Right renal cortex interstitium (tissue), 3 donors: ENCODE measurements at regions not wholly inside any gene's neighbourhood (a gene's known extent, or its start where the extent isn't known, plus 50 kb on each side); places are given as distances from the start of the nearest gene placed in this dataset.

Experiments
- DNase-seq, 3 donors: peaks; one replicate each; pipeline ENCODE4 v3.0.0-alpha.2; 2013; ENCODE audit warnings: low read depth in 3 of 3, low spot score in 2 of 3

DNA sequence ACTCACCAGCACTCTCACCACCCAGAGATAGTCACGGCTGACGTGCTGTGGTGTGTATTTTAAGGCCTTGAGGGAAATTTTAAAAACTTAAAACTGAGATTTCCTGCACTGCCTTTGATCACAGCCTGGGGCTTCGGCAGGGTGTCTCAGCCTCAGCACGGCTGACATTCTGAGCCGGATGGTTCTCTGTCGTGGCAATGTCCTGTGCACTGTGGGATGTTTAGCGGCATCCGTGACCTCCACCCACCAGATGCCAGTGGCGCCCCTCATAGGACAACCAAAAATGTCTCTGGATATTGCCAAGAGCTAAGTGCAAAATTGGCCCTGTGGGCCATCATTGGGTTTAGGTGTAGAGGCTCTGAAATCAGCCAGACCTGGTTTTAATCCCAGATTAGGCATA lies 142.2 kb upstream of the KCNG1 start:
- DNase-seq, result no peak

DNA sequence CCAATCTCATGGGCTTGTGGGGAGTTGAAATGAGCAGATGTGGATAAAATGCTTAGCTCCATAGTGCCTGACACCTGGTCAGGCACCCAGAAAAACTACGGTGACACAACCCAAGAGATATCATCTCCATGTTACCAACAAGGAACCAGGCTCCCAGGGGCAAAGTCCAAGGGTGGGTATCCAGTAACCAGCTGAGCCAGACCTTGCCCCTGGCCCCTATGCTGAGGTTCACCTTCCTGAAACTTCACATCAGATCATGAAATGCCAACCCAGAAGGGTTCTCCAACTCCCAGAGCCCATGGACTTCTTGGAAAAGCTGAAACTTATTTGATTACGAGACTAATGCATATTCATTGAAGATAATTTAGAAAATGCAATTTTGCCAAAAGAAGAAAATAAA lies 141.8 kb upstream of the KCNG1 start:
- DNase-seq, result no peak

DNA sequence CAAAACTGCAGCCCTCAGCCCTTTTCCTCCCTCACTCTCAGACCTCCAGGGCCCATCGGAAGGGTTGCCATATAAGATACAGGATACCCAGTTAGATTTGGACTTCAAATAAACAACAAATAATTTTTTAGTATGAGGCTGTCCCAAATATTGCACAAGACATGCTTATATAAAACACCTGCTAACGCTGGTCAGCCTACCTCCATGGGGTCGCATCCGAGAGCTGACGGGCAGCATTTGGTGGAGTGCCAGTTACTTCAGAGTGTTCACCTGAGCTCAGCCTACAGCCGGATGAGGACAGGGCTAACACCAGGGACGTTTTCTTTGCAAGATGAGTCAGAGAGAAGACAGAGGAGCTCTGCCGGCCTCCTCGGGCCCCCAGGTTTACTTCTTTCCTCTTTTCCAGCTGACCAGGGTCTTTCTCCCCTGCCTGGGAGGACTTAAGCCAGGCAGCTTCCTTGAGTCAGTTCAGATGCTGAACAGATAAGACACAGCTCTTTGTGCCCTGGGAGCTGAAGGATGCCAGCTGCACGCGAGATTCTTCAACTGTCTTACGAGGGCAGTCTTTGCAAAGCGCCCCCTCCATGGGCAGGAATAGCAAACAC lies 141.2 kb upstream of the KCNG1 start:
- DNase-seq, result no peak

DNA sequence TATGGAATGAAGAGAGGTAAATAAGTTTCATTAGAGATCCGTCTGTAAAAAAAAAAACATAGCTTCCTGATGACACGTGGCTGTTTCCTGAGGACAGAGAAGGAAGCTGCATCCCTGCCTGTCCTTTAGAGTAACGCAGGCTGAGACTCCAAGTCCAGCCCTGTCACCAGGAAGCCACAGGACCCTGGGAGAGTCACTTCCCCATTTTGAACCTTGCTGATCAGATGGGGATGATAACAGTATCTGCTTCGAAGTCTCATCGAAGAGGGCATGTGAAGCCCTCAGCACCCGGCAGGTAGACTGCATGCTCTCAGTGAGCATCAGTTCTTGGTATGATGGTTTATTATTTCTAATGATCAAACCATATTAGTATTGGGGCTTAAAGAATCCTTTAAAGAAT lies 139.1 kb upstream of the KCNG1 start:
- no peak for DNase-seq

DNA sequence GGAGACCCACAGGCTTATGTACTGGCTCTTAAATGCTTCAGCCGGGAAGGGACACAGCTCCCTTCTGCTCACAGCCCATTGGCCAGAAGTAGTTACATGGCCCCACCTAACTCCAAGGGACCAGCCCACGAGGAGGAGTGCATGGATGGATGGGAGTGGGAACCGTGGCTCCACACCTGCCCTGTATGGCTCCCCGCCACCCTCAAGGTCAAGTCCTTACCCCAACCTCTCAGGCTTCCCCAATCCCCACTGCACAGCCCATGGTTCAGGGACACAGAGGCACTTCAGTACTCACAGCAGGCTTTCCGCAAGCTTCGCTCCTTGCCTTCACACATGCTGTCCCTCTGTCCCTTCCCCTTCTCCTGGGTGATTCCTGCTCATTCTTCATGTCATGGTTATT lies 137.9 kb upstream of the KCNG1 start:
- no peak for DNase-seq

DNA sequence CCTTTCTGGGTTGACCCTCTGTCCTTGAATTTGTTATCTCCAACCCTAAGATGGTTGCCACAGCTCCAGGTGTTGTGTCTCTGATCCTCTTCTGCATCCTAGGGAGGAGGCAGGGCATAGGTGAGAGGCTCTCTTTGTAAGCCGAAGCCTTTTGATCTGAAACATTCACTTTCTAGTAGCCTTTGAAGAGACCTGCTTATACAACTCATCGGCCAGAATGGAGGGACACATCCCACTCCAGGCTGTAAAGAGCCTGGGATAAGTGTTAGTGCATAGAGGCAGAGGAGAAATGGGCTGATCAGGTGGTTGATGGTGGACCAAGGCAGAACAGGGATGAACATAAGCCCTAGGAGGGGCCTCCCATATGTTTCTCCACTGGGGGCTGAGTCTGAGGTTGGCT lies 137.1 kb upstream of the KCNG1 start:
- DNase-seq, result no peak

DNA sequence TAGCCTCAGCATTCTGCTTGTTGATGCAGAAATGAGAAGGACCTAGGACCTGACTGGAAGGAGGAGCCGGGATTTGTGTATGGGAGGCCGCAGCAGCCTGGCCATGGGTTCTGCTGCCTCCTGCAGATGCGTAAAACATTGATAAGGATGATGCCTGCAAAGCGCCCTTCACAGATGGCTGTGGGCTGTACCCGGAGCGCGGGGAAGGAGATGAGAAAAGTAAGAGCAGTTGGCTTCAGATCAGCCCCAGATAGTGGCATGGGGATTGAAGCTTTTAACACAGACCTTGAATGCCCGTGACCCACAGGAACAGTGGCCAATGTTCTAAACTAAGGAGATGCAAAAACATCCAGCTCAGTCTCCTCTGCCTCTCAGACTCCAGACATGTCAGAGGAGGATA lies 136.4 kb upstream of the KCNG1 start:
- DNase-seq, result no peak

DNA sequence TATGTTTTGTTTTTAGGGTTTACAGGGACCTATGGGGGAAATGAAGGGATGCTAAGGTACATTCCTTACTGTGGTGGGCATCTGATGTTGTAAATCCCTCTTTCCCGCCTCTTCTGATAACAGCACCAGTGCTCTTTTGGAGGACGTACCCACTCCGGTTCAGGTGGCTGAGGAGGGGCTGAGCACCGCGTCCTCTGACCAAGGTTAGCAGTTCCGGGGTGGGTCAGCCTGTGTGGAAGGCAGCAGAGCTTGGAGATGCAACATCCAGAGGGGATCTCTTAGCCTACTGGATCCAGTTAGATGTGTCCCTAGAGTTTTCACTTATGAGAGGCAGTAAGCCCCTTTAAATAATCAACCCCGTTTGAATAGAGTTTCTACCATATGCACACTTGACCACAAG lies 135.3 kb upstream of the KCNG1 start:
- no peak for DNase-seq

DNA sequence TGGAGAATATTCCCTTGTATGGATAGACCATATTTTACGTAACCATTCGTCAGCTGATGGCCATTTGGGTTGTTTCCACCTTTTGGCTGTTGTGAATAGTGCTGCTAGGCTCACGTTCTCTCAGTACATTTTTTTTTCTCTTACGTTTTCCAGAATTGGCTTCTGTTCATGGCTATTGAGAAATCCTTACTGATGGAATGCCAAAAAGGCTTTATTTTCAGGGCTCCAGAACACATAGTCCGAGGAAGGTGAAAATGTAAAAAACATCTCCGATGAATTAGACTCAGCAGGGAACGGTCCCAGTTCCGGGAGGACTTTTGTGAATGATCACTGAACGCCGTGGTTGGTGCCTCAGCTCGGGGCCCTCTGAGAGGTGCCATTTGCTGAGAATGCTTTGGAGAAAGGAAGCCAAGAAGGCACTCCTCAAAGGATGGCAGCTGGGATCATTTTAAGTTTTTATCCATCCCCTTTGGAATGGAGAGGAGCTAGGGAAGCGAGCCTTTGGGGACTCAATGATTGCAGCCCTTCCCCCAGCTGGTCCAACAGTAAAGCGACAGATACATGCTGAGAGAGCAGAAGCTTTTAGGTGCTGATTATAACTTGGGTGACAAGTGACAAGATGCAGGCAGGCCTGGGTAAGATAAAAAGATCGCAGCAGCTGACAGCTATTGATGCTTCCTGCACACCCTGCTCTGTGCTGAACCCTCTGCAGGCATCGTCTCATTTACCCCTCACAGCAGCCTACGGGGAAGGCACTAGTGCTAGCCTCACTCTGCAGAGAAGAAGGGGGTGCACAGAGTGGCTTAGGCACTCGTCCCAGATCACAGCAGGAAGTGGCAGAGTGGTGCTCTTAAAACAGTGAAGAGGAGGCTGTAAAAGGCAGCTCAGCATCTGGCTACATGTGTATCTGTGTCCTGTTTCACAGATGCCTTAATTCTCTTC lies 133.4 kb upstream of the KCNG1 start:
- no peak for DNase-seq

DNA sequence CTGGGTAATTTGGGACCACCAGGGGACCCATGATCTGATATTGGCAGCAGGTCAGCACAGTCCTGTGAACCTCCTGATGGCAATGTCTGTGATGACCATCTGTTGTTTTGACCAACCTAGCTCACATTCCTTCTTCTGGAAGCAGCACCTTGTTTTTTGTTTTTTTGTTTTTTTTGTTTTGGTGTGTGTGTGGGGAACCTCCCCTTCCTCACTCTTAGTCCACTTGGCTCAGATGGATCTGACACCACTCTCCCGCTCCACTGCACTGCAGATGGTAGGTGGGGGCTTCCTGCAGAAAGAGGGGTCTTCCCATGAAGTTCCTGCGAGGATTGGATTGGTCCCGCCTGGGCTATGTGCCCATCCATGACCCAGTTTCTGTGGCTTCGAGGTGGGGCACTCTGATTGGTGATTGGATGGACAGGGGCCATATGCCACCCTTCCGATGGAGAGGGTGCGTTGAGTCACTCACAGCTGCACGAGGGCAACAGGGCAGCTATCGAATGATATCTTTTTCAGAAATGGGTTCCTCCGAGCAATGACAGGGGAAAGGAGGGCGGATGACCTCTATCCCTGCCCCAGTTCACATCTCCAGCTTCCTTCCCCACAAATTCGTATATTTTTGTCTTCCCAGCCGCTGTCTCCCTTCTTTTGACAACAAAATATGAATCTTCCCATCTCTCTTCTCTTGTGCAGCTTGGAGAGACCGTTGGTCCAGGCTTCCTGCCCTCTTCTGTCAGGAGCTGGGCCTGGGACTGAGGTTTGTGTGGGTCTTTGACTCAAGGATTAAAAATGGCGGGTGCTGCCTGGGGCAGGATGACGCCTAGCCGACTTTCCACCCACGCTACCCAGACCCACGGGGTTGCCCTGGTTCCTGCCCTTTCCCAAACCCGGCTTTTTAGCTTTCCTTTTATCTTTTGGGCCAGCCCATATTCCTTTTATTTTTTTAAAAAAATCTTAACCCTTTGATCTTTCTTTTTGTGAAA lies 132.1 kb upstream of the KCNG1 start:
- no peak for DNase-seq

DNA sequence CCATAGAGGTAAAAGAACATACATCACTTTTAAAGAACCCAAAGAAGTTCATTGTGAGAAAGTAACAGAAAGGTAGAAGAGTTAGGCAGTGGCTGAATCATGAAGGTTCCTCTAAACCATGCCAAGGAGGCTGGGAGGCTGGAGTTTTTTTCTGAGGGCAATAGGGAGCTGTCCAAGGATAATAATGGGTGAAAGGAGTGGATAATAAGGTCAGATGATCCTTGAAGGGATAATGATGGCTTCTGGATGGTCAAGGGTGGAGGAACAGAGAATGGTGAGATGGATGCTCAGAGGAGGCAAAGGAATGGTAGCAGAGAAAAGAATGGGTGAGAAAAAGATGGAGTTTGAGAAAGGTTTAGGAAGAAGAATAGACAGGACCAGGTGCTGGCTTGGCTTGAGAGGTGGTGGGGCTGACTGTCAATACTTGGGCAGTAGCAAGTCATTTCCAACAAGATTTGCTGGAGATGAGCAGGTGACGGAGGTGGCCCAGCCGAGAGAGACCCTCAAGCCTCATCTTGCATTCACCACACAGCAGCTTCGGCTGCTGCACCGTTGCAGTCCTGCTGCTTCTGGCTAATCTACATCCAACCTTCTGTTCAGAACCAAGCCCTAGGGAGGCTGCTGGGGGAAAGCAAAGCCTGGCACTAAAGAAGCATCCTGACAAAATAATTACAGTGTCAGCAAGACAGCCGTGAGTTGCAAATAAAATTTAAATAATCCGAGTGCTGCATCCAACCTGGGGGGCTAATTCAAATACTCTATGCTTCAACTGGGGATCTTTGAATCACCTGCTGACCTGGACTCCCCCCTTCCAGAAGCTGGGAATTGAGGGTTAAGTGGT lies 131.2 kb upstream of the KCNG1 start:
- no peak for DNase-seq

DNA sequence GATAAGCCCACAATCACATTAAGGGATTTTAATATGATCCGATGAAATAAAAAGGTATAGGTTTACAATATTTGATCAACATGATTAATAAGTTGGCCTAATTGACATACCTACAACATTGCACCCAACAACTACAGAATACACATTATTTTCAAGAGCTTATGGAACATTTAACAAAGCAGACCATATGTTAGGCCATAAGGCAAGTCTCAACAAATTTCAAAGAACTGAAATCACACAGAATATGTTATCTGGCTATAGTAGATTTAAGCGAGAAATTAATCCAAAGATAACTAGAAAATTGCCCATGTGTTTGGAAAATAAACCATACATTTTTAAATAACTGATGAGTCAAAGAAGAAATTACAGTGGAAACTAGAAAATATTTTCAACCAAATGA lies 126.0 kb upstream of the KCNG1 start:
- no peak for DNase-seq

DNA sequence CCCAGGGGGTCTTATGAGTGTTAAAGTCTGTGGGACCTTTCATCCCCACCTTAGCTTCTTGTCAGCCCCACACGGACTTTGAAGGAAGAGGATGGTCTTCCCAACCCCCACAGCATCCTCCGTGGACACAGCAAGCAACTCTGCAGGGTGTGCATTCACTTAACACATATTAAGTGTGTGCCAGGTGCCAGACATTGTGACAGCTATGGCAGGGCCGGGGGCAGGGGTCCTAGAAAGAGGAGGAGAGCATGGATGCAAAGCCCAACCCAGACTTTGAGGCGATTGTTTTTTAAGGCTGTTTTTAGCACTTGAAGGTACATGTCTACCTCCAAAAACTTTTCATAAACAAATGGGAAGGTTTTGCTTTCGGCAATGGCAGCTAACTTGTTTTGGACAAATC lies 121.6 kb upstream of the KCNG1 start:
- no peak for DNase-seq

DNA sequence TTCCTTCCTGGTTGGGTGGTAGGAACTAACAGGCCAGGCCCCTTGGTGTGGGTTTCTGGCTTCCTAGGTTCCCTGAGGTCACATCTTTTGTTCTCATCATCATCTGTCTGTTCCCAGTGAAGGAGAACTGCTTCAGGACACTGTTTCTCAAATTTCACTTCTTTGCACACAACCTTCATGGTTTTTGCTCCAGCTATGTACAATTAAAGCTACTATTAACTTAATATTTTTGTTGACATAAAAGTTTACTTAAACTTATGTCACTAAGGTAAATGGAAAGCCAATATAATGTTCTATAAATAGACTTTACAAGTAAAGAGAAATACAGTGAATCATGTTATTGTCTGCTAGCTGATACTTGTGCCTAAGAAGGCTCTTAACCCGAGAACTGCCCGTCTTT lies 120.7 kb upstream of the KCNG1 start:
- DNase-seq, result no peak

DNA sequence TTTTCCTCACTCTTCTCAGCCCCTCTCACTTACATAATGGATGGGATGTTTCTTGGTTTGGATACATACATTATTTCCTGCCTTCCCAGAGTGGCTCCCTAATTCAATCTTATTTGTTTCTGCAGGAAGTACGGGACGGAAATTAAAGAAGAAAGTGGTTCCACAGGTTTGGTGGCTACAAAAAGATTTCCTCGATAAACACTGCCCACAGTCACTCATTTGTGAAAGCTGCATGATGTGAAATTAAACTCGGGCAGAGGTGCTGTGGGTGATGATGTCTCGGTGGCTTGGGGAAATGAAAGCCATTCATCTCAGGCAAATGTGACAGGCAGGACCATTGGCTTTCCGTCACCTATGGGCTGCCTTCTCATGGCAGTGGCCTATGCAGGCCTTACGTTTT lies 119.5 kb upstream of the KCNG1 start:
- no peak for DNase-seq

DNA sequence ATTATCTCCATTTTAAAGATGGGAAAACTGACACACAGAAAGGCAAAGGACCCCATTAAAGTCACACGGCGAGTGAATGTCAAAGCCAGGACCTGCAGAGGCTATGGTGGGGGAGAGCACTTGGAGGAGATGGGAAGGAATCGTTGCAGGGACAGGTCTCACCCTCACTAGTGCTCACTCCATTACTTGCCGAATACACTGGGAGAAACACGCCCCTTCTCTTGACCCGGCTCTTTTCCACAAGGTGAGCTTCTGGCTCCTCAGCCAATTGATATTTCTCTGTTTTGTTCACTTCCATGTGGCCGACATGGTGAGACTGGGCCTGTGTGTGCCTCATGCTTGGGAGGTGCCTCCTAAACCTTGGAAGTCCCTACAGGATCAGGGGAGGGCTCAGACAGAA lies 117.8 kb upstream of the KCNG1 start:
- DNase-seq, result no peak

DNA sequence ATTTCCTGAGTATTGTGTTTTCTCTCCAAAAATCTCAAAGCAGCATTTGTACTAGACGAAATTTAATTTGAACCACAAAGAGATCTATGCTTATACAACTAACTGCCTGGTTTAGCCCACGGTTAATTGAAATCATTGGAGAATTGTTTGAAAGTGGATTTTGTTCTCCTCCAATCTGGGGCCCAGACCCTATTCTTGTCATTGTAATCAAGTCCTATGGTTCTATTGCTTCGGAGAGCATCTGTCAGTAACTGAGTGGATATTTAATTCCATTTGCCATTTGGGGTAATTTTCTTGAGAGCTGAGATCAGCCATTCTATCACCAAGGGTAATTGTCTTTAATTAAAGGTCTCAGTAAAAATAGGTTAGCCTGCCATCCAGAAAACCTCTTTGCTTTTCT lies 117.0 kb upstream of the KCNG1 start:
- DNase-seq, result no peak

DNA sequence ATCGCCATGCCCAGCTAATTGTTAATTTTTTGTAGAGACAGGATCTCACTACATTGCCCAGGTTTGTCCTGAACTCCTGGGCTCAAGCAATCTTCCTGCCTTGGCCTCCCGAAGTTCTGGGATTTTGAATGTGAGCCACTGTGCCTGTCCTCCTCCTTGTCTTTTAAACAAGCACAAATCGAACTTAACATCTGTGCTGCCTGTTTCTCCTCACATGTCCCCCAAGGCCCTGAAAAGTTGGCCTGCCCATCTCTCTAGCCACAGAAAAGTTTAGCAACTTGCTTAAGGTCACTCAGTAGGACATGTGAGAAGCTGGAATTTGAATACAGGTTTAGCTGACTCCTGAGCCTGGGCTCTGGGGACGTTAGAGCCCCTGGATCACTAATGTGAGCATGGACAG lies 115.7 kb upstream of the KCNG1 start:
- no peak for DNase-seq

DNA sequence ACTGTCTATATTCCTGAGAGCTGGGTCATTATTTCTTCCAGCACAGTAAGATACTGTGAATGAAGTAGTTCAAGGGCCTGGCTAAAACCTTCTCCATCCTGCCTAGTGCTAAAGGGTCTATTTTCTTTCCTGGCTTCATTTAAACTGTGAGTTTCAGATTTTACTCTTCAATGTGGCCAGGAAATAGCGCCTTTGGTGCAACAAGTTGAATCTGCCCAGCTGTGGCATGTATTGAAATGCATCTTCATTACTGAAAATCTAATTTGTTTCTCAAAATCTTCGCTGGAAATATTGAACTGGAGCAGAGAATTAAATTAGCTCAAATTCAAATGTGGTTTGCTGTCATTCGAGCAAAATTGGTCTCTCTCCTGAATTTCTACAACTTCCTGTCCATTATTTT lies 114.6 kb upstream of the KCNG1 start:
- DNase-seq, result no peak

DNA sequence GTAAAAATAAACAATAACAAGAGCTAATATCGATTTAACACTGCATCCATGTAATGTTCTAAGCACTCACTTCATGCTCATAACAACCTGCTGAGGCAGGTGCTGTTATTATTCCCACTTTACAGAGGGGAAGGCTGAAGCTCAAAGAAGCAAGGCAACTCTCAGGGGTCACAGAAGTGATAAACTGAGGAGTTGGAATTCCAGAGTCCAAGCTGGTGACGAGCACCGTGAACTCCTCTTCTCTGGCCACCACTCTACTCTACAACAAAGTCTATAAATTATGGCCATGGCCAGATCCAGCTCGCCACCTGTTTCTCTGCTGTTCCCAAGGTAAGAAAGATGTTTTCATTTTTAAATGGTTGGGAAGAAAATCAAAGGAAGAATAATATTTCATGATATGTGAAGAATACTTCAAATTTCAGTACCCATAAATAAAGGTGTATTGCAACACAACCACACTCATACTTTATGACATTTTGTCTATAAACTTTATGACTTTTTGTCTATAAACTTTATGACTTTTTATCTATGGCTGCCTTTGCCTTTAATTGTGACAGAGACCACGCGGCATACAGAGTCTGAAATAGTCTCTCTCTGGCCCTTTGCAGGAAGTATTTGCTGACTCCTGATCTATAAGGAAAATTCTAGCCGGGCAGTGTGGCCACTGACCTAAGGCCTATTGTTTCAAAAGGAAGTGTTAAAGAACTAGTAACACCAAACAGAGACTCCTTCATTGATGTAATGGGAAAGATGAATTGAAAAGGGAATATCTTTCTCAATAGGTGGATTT lies 113.2 kb upstream of the KCNG1 start:
- no peak for DNase-seq
